CD14-positive monocyte (primary cell): ENCODE measurements at regions not wholly inside any gene's neighbourhood (a gene's known extent, or its start where the extent isn't known, plus 50 kb on each side); places are given as distances from the start of the nearest gene placed in this dataset.

Experiments used
- DNase-seq, 3 donors: peaks; one replicate each; pipeline ENCODE4 v3.0.0-alpha.2; 2011 to 2022
- H2AFZ ChIP-seq: 2 replicates; pipeline ENCODE4 v1.6.0; 2012; ENCODE audit warnings: mild to moderate bottlenecking, low read depth, low read length, inconsistent platforms; ENCODE audit not compliant: insufficient read depth, poor library complexity, severe bottlenecking
- H3K27ac ChIP-seq, 2 donors: 1 replicate in 1 of 2; 2 replicates in 1 of 2; pipeline ENCODE4 v1.5.1; 2012 to 2013; ENCODE audit warnings: low read length in 2 of 2, control low read depth in 1 of 2, inconsistent platforms in 1 of 2, low read depth in 1 of 2, mild to moderate bottlenecking in 1 of 2
- H3K27me3 ChIP-seq, 2 donors: one replicate each; pipeline versions ENCODE4 v1.6.0 to v1.6.1; 2011 to 2013; ENCODE audit warnings: low read length in 2 of 2; ENCODE audit not compliant: control insufficient read depth in 2 of 2, insufficient read depth in 2 of 2
- H3K36me3 ChIP-seq, 2 donors: replicated peaks in 1 of 2; 1 replicate in 1 of 2; 2 replicates in 1 of 2; pipeline versions ENCODE4 v1.5.1 to v1.6.1; 2012 to 2013; ENCODE audit warnings: low read length in 2 of 2, control low read depth in 1 of 2, inconsistent platforms in 1 of 2, mild to moderate bottlenecking in 1 of 2; ENCODE audit not compliant: insufficient read depth in 2 of 2, control insufficient read depth in 1 of 2
- H3K4me1 ChIP-seq, 2 donors: 1 replicate in 1 of 2; 2 replicates in 1 of 2; pipeline versions ENCODE4 v1.5.1 to v1.6.1; 2012 to 2013; ENCODE audit warnings: low read length in 2 of 2, control low read depth in 1 of 2, inconsistent platforms in 1 of 2, mild to moderate bottlenecking in 1 of 2, moderate library complexity in 1 of 2; ENCODE audit not compliant: insufficient read depth in 2 of 2, control insufficient read depth in 1 of 2
- H3K4me2 ChIP-seq: replicated peaks from 2 replicates; pipeline ENCODE3; 2012; ENCODE audit warnings: low read length, moderate library complexity, mild to moderate bottlenecking; ENCODE audit not compliant: poor library complexity, severe bottlenecking; ENCODE audit errors: extremely low read depth
- H3K4me3 ChIP-seq, 3 experiments: fragments of 200-600 bp in 1 of 3; sonication (generic) in 1 of 3; replicated peaks in 1 of 3; 1 replicate in 2 of 3; 2 replicates in 1 of 3; pipeline ENCODE4 v1.5.1; 2011 to 2013; ENCODE audit warnings: low read length in 3 of 3, mild to moderate bottlenecking in 3 of 3, control low read depth in 2 of 3, low read depth in 2 of 3, inconsistent platforms in 1 of 3, moderate library complexity in 1 of 3
- H3K79me2 ChIP-seq: 2 replicates; pipeline ENCODE4 v1.6.0; 2012; ENCODE audit warnings: mild to moderate bottlenecking, control low read depth, inconsistent platforms, low read length, moderate library complexity; ENCODE audit not compliant: insufficient read depth
- H3K9ac ChIP-seq: 2 replicates; pipeline ENCODE4 v1.6.0; 2017; ENCODE audit warnings: low read length, mild to moderate bottlenecking; ENCODE audit not compliant: insufficient read depth, poor library complexity, severe bottlenecking
- H3K9me3 ChIP-seq, 2 donors: replicated peaks in 1 of 2; 1 replicate in 1 of 2; 2 replicates in 1 of 2; pipeline versions ENCODE4 v1.5.1 to v1.6.1; 2012 to 2013; ENCODE audit warnings: low read length in 2 of 2, control low read depth in 1 of 2; ENCODE audit not compliant: control insufficient read depth in 1 of 2, insufficient read depth in 1 of 2
- H4K20me1 ChIP-seq: 2 replicates; pipeline ENCODE4 v1.6.0; 2012; ENCODE audit warnings: mild to moderate bottlenecking, low read length, control low read depth, moderate library complexity; ENCODE audit not compliant: insufficient read depth
- H3K27ac Mint-ChIP-seq, 7 donors: one replicate each; pipeline ENCODE4 v1.8.0; 2020; ENCODE audit warnings: mild to moderate bottlenecking in 7 of 7, mixed read lengths in 7 of 7, moderate library complexity in 6 of 7, inconsistent platforms in 2 of 7
- H3K27me3 Mint-ChIP-seq, 3 donors: one replicate each; pipeline ENCODE4 v1.8.0; 2021 to 2022; ENCODE audit warnings: low read depth in 3 of 3, mild to moderate bottlenecking in 3 of 3, mixed read lengths in 3 of 3, moderate library complexity in 3 of 3, inconsistent platforms in 1 of 3
- H3K36me3 Mint-ChIP-seq, 2 donors: one replicate each; pipeline ENCODE4 v1.8.0; 2020; ENCODE audit warnings: mixed read lengths in 2 of 2, inconsistent platforms in 1 of 2, mild to moderate bottlenecking in 1 of 2
- H3K4me1 Mint-ChIP-seq: one replicate; pipeline ENCODE4 v1.8.0; 2020; ENCODE audit warnings: mild to moderate bottlenecking, mixed read lengths
- H3K4me3 Mint-ChIP-seq, 2 donors: one replicate each; pipeline ENCODE4 v1.8.0; 2020; ENCODE audit warnings: mild to moderate bottlenecking in 2 of 2, mixed read lengths in 2 of 2, moderate library complexity in 1 of 2
- H3K9me3 Mint-ChIP-seq, 7 donors: one replicate each; pipeline ENCODE4 v1.8.0; 2020 to 2022; ENCODE audit warnings: mixed read lengths in 7 of 7, mild to moderate bottlenecking in 6 of 7, moderate library complexity in 6 of 7, inconsistent platforms in 2 of 7
- WGBS: methylation state at CpG from one replicate; pipeline ENCODE4 v1.1.5; 2013; ENCODE audit warnings: missing lambda C conversion rate; ENCODE audit not compliant: insufficient coverage; 5-methylcytosine and 5-hydroxymethylcytosine counted together
- intact Hi-C, 2 donors: fragments of 100-400 bp; cut with micrococcal nuclease; formaldehyde crosslinking; loops; one replicate each; pipeline versions ENCODE4 v1.15.0 to v1.15.1; 2023
- TF ChIP-seq, protein P1 (sequence below): fragments of 200-600 bp; IDR thresholded peaks from one replicate; pipeline ENCODE4 v1.8.0; 2022; ENCODE audit warnings: antibody characterized with exemption, mild to moderate bottlenecking

DNA sequence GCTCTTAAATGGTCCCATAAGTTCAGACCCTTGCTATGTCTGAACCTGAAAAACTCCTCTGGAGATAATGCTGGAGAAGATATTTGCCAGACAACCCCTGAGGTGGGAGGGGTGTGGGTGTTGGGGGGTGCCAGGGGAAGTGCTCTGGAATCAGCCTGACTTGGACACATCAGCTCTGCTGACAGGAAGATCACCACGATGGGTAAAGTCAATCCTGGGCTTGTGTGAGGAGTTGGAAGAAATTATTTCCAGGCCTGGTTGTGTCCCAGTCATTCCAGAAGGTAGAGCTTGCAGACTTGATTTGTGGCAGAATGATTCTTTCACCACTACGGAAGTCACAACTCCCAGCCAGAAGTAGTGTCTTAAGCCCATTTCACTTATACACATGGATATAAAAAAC, 60.3 kb upstream of the UNC5B start:
- no peaks in the 10 kb centered on the region for H3K4me1 Mint-ChIP-seq
- H3K9ac ChIP-seq: no peak overlapping the region
- H3K4me3 ChIP-seq: no peak overlapping the region
- no peaks in the 10 kb centered on the region for H4K20me1 ChIP-seq
- WGBS: no CpG with 5 or more reads among the region's 2 CpGs
- H3K27me3 ChIP-seq: no peaks in the 10 kb centered on the region
- no peaks in the 10 kb centered on the region for H3K36me3 Mint-ChIP-seq
- DNase-seq: no peak
- H3K9me3 ChIP-seq: no peaks in the 10 kb centered on the region
- TF ChIP-seq, protein P1, sequence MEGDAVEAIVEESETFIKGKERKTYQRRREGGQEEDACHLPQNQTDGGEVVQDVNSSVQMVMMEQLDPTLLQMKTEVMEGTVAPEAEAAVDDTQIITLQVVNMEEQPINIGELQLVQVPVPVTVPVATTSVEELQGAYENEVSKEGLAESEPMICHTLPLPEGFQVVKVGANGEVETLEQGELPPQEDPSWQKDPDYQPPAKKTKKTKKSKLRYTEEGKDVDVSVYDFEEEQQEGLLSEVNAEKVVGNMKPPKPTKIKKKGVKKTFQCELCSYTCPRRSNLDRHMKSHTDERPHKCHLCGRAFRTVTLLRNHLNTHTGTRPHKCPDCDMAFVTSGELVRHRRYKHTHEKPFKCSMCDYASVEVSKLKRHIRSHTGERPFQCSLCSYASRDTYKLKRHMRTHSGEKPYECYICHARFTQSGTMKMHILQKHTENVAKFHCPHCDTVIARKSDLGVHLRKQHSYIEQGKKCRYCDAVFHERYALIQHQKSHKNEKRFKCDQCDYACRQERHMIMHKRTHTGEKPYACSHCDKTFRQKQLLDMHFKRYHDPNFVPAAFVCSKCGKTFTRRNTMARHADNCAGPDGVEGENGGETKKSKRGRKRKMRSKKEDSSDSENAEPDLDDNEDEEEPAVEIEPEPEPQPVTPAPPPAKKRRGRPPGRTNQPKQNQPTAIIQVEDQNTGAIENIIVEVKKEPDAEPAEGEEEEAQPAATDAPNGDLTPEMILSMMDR: no peak
- H2AFZ ChIP-seq: no peak overlapping the region
- H3K27ac Mint-ChIP-seq: no peak overlapping the region
- no peak overlapping the region for H3K4me3 Mint-ChIP-seq
- no peak overlapping the region for H3K4me2 ChIP-seq
- peaks cover 0 to 7% (median 2%) of the 10 kb centered on the region in 7 donors for H3K9me3 Mint-ChIP-seq
- intact Hi-C loops: no loop called here
- no peaks in the 10 kb centered on the region for H3K4me1 ChIP-seq
- no peaks in the 10 kb centered on the region for H3K36me3 ChIP-seq
- no peaks in the 10 kb centered on the region for H3K79me2 ChIP-seq
- H3K27ac ChIP-seq: no peak overlapping the region
- H3K27me3 Mint-ChIP-seq: peaks cover 0 to 2% (median 0%) of the 10 kb centered on the region in 3 donors

DNA sequence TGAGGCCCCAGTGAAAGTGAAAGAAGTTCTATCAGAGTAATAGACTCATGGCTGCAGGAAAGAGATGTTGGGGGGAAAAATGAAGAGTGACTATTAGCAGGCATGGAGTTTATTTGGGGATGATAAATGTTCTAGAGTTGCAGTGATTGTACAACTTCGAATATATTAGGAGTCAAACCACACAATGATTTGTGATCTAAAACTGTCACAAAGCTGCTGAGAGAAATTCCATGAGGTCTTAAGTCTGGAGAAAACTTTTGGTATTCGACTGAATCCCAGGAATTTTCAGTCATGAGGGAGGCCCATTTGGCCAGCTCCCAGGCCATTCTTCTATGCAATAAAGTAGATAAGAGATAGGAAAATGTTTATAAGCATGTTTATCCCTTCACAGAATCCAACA, 55.9 kb upstream of the UNC5B start:
- WGBS: 33% methylated on average over 1 of the region's 2 CpGs
- Mint-ChIP-seq H3K36me3 (no peaks in the 10 kb centered on the region), H3K27me3 (peaks cover 0 to 4% (median 2%) of the 10 kb centered on the region in 3 donors), H3K4me3 (no peak overlapping the region), H3K9me3 (peaks cover 0 to 9% (median 2%) of the 10 kb centered on the region in 7 donors), H3K4me1 (no peaks in the 10 kb centered on the region), H3K27ac (peak overlapping the region in 1 of 7 donors; percentile 37)
- intact Hi-C loops: no loop called here
- no peak overlapping the region for H2AFZ ChIP-seq
- H3K79me2 ChIP-seq: no peaks in the 10 kb centered on the region
- TF ChIP-seq, protein P1: no peak
- H3K9me3 ChIP-seq: no peaks in the 10 kb centered on the region
- no peaks in the 10 kb centered on the region for H3K36me3 ChIP-seq
- H3K27me3 ChIP-seq: no peaks in the 10 kb centered on the region
- no peak overlapping the region for H3K27ac ChIP-seq
- no peak overlapping the region for H3K4me3 ChIP-seq
- H3K4me1 ChIP-seq: no peaks in the 10 kb centered on the region
- no peaks in the 10 kb centered on the region for H4K20me1 ChIP-seq
- H3K4me2 ChIP-seq: no peak overlapping the region
- H3K9ac ChIP-seq: no peak overlapping the region
- no peak for DNase-seq
